Esophagus muscularis mucosa (tissue), 3 donors: ENCODE measurements at regions not wholly inside any gene's neighbourhood (a gene's known extent, or its start where the extent isn't known, plus 50 kb on each side); places are given as distances from the start of the nearest gene placed in this dataset.

Experiments
- CTCF ChIP-seq, 3 experiments: fragments of 200-600 bp in 2 of 3; fragments of 450-650 bp in 1 of 3; sonication (generic) in 2 of 3; IDR thresholded peaks; one replicate each; pipeline ENCODE4 v1.5.1; 2017 to 2019; ENCODE audit warnings: antibody characterized with exemption in 3 of 3, mild to moderate bottlenecking in 2 of 3, moderate library complexity in 1 of 3
- POLR2A ChIP-seq: fragments of 450-650 bp; IDR thresholded peaks from one replicate; pipeline ENCODE4 v1.6.1; 2017; ENCODE audit warnings: antibody characterized with exemption, moderate library complexity, mild to moderate bottlenecking, low read depth
- POLR2AphosphoS5 ChIP-seq, 2 donors: sonication (generic); formaldehyde crosslinking; IDR thresholded peaks; one replicate each; pipeline ENCODE4 v1.6.1; 2017; ENCODE audit warnings: antibody characterized with exemption in 2 of 2

DNA sequence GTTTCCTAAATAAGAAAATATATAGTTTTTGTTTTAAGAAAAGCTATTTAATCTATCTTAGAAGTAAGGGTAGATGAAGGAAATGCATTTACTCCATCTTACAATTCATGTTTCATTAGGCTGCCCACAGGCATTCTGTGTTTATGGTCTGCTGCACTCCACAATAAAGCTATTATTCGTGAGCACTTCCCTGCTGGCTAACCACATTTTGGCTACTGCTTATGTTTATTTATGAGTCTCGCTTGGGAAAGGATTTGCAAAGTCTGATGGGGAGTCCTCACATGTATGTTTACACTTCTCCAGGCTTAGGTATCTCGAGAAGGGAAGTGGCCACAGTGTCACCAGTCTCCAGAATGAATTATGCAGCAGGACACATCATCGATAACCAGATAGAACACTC, 260.8 kb upstream of the VCX start:
- TF ChIP-seq CTCF (IDR thresholded peaks at IDR 0.05) (no peak), POLR2A (no peak), POLR2AphosphoS5 (IDR thresholded peaks at IDR 0.05) (no peak)
